ENCODE measurements at regions not wholly inside any gene's neighbourhood (a gene's known extent, or its start where the extent isn't known, plus 50 kb on each side); places are given as distances from the start of the nearest gene placed in this dataset.
"Not testable (repeated sequence)": the region's sequence is repeated elsewhere in the genome, so short reads cannot be mapped to it uniquely, and the experiment has no call there.

DNA sequence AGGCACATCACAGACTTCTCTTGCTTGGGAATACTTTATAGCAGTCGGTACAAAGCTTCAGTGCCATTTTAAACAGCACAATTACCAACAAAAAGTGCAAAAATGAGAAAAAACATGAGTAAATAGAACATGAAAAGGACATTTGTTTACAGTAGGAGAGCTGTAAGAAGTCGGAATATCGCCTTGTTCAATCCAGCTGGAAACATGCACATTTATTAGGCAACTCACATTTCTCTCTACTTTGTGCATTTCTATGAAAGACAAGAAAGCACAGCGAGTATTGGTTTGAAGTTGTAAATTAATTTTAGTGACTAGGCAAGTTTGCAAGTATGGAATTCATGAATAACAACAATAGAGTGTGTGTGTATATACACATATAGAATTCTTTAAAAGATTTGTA lies 484.7 kb downstream of the DACH1 start:
- no peak for DNase-seq (ENCODE audit: low spot score)

DNA sequence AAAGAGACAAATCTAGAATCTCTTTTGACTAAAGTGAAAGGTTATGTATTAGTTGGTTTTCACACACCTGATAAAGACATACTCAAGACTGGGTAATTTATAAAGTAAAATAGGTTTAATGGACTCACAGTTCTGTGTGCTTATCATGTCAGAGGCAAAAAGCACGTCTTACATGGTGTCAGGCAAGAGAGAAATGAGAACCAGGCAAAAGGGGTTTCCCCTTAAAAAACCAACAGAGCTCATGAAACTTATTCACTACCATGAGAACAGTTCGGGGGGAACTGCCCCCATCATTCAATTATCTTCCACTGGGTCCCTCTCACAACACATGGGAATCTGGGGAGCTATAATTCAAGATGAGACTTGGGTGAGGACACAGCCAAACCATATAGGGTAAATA lies 486.8 kb downstream of the DACH1 start:
- DNase-seq (ENCODE audit: low spot score), result no peak

- no peak for DNase-seq (ENCODE audit: low spot score)
Measured at GRCh38 chr13:71378961-71379905, 487.8 kb downstream of the DACH1 start.

DNA sequence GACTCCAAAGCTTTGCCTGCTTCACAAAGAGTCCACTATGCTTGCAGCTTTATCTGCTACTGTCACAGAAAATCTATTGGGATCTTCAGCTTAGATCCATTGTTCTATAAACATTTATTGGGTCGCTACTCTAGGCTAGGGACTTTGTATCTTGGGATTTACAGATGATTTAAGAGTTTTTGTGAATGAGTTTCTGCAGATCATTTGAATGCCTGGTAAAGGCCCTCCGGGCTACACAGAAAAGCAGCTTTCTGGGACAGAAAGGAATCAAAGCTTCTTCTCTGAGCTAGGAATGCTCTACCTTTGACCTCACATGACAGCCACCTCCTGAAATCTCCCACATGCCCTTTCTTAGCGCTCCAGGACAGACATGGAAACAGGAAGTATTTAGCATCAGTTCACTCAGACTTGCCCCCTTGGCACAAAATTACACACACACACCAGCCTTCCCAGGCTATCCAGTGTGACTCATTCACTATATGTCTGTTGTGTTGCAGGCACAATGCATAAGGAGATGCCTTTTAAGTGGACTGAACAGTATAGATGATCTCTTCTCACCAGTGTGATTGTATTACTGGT lies 492.4 kb downstream of the DACH1 start:
- no peak for DNase-seq (ENCODE audit: low spot score)

- no peak for DNase-seq (ENCODE audit: low spot score)
Measured at GRCh38 chr13:71368336-71368735, 498.7 kb downstream of the DACH1 start.

- DNase-seq (ENCODE audit: low spot score), result no peak
Measured at GRCh38 chr13:71360041-71360440, 507.0 kb downstream of the DACH1 start.

DNA sequence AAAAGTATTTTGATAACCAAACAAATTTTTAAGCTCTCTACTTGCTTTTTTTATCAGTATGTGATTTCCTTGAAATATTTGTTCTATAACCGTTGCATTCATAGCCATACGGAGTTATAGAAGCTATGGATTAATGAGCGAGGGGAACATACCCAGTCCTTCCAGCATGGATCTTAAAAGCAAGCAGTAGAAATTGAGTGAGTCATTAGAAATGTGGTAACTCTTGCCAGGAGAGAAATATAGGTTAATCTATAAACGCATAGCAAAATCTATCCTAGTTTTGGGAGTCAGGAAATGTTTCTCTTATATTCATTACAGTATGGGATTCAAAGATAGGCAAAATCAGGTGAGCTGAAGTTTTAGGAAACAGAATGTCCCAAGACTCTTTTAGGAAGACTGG lies 507.4 kb downstream of the DACH1 start:
- DNase-seq (ENCODE audit: low spot score), result no peak

- no peak for DNase-seq (ENCODE audit: low spot score)
Measured at GRCh38 chr13:71358218-71358617, 508.8 kb downstream of the DACH1 start.

DNA sequence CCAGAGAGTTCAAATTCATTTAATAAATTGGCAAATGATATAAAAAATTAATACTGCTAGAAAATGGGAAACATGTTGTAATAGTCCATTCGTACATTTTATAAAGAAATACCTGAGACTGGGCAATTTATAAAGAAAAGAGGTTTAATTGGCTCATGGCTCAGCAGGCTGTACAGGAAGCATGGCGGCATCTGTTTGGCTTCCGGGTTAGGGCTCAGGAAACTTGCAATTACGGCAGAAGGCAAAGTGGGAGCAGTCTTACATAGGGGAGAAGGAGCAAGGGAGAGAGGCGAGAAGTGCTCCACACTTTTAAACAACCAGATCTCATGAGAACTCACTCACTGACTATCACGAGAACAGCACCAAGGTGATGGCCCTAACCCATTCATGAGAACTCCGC lies 512.0 kb downstream of the DACH1 start:
- DNase-seq (ENCODE audit: low spot score), result no peak

DNA sequence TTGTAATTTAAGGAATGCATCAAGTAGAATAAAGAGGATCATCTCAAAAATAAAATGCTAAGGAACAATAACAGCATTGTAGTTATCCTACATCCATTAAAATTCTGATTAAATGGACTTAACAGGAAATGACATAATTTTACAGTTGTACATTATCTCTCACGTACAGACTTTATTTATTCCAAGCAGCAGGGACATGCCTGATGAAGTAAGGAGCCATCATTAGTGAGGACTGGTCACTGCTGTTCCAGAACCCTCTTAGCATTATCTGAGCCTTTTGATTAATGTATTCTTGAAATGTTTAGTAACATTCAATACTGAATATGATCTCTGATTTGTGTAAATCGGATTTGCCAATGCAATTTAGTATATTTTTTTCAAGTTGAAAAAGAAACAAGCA lies 516.1 kb downstream of the DACH1 start:
- DNase-seq (ENCODE audit: low spot score), result no peak

DNA sequence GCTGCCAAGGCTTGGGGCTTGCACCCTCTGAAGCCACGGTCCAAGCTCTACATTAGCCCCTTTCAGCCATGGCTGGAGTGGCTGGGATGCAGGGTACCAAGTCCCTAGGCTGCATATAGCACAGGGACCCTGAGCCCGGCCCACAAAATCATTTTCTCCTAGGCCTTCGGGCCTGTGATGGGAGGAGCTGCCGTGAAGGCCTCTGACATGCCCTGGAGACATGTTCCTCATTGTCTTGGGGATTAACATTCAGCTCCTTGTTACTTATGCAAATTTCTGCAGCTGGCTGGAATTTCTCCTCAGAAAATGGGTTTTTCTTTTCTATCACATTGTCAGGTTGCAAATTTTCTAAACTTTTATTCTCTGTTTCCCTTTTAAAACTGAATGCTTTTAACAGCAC lies 521.1 kb downstream of the DACH1 start:
- not testable (repeated sequence) for DNase-seq (ENCODE audit: low spot score)

GRCh38 chr13:71339736-71340135 lies 527.3 kb downstream of the DACH1 start:
- DNase-seq (ENCODE audit: low spot score), result no peak

GRCh38 chr13:71339005-71339404 lies 528.0 kb downstream of the DACH1 start:
- DNase-seq (ENCODE audit: low spot score), result no peak

DNA sequence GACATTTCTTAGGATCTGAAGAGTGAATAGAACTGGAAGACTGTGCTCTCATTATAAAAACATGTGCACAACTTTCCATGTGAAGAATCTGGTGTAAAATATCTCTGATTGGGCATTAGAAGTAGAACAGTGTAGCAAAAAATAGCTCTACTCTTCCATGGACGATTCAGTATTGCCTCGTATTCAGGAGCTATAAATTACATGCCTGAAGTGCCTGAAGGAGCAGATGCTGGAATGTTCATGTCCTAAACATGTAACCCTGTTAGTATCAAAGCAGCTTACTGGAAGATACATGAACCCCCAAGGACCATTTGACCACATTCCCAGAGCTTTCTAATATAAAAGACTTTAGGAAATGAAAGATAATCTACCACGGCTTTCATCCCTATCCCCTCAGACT lies 528.9 kb downstream of the DACH1 start:
- DNase-seq (ENCODE audit: low spot score), result no peak

GRCh38 chr13:71327266-71327665 lies 539.7 kb downstream of the DACH1 start:
- DNase-seq (ENCODE audit: low spot score), result no peak

- no peak for DNase-seq (ENCODE audit: low spot score)
Measured at GRCh38 chr13:71325556-71325955, 541.4 kb downstream of the DACH1 start.

- no peak for DNase-seq (ENCODE audit: low spot score)
Measured at GRCh38 chr13:71323266-71323665, 543.7 kb downstream of the DACH1 start.

DNA sequence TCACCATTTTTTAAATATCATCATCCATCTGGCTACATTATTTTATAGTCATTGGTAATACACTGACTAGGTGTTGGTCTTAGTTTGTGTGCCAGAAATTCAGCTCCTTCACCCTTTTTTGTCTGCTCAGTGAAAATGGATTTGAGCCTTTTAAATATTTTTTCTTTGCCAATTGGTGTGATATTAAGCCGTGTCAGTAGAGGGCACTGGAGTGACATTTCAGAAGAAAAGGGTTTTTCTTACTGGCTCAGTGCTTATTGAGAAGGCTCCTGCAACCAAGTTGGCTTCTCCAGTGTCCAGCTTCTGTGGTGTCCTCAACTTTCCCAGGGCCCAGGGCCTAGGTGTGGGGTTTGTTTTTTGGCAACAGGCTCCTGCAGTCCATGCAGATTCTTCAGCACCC lies 546.6 kb downstream of the DACH1 start:
- peak; percentile 7 for DNase-seq (ENCODE audit: low spot score)

GRCh38 chr13:71316792-71317363 lies 550.1 kb downstream of the DACH1 start:
- no peak for DNase-seq (ENCODE audit: low spot score)

DNA sequence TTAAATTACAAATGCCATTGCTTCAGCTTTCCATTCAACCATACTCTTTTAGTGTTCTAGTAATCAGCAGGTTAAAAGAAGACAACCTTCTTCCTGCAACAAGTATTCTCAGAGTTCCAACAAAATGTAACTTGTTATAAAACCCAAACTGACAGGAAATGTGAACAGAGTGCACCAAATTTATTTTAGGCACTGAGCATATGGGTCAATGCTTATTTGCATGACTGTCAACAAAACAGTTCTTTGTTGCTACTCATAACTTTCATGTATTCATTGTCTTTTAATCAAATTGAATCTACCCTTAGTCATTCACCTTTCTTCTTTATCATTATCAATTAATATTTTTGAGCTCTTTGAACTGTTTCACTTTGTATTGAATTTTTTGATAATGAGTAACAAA lies 554.1 kb downstream of the DACH1 start:
- no peak for DNase-seq (ENCODE audit: low spot score)

DNA sequence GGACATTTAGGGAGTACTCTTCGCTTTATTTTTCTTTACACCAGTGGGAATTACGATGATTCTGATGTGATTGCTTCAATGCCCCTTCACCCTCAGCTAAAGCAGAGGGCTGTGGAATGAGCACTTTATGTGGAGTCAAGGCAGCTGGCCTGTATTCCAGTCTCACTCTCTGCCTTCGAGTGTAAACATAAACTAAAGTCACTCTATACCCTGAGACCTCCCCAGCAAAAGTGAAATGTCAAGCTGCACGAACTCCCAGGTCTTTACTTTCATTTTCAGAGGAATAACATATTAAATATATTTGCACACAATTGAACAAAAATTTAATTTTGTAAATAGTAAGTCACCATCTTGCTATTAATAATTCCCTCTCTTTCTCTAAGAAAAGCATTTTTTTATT lies 557.1 kb downstream of the DACH1 start:
- DNase-seq (ENCODE audit: low spot score), result no peak

DNA sequence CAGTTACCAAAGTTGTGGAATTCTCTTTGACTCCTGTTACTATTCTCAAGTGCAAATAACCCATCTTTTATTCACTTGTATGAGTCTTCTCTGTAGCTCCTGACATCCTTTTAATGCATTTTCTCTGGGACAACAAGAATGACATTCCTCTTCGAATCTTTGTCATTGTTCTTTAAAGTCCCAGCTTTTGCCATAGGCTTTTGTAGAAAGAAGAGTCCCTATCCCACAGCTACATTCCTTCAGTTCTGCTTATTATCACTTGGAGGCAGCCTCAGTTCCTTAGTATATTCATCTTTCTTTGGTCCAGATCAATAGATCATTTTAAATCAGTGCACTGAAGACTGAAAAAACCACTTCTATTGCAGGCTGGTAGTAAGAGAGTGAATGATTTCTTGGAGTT lies 560.2 kb downstream of the DACH1 start:
- DNase-seq (ENCODE audit: low spot score), result no peak

- DNase-seq (ENCODE audit: low spot score), result no peak
Measured at GRCh38 chr13:71304861-71305260, 562.1 kb downstream of the DACH1 start.

Data from HuH-7.5 (cell line).